ENCODE measurements at regions not wholly inside any gene's neighbourhood (a gene's known extent, or its start where the extent isn't known, plus 50 kb on each side); places are given as distances from the start of the nearest gene placed in this dataset.
A peak's percentile ranks its signal among the peaks of the same experiment; 100 is the strongest.
"Not testable (repeated sequence)": the region's sequence is repeated elsewhere in the genome, so short reads cannot be mapped to it uniquely, and the experiment has no call there.

DNA sequence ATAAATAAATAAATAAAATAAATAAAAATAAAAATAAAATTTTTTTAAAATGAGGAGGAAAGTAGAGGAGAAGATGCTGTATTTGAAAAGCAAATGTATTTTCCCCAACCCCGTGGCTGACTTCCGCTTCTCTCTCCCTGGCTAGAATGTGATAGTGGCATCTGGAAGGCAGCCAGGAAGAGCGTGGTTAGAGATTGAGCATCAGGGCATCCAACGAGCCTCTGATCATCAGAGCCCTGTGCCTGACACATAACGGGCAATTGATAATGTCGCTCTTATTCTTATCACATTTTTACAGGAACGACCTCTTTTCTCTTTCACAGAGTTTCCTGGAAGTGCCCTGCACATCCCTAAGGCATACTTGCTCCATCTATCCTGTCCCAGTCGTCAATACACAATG lies 496.9 kb upstream of the TMEM132C start:
- DNase-seq: no peak

DNA sequence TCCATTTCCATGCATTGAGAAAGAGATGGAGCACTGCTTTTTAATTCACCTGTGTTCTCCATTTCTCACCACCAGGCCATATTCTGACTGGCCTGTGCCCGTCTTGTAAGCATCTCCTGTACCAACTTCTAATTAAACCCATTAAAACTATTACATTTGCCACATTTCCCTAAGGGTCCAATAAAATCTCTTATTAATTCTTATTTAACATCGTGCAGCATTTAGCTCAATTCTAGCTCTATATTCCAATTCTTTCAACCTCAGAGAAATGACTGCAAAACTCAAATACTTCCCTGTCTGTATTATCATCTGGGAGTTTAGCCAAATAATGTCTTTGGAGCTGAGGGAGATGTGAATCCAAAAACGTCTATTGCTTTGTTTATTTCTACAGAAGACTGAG lies 495.4 kb upstream of the TMEM132C start:
- no peak for DNase-seq

DNA sequence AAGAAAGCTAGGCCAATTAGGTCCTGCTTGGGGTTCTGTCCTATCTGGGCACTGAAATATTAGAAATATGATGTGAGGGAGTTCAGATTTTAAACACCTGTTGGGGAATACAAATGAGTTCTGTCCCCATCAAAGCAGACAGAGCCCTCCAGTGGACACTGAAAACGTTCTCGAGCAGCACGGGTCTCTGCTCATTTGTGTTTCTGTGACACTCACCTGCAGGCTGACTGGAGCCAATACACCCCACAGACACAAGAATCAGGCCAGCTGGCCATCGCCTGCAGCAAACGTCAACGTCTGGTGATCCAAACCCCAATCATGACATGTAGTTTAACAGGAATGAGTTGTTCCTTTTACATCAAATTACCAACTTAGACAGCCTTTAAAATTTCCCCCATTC lies 493.4 kb upstream of the TMEM132C start:
- DNase-seq: peak; percentile 69

DNA sequence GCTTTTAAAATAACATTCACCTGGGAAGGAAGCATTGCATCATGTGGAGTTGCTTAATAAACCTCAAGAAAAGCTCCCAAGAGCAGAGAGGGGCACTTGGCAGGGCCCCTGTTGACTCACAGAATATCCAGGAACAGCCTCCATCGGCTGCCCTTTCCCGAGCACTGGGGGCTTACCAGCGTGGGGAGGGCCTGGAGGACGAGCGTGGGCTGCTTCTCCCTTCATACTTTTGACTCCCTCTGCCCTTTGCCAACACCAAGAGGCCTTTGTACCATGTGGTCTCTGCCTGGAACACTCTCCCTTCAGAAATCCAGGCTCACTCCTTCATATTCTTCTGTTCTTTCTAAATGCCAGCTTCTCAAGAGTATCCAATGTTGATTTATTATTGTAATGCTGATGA lies 492.1 kb upstream of the TMEM132C start:
- DNase-seq: no peak

DNA sequence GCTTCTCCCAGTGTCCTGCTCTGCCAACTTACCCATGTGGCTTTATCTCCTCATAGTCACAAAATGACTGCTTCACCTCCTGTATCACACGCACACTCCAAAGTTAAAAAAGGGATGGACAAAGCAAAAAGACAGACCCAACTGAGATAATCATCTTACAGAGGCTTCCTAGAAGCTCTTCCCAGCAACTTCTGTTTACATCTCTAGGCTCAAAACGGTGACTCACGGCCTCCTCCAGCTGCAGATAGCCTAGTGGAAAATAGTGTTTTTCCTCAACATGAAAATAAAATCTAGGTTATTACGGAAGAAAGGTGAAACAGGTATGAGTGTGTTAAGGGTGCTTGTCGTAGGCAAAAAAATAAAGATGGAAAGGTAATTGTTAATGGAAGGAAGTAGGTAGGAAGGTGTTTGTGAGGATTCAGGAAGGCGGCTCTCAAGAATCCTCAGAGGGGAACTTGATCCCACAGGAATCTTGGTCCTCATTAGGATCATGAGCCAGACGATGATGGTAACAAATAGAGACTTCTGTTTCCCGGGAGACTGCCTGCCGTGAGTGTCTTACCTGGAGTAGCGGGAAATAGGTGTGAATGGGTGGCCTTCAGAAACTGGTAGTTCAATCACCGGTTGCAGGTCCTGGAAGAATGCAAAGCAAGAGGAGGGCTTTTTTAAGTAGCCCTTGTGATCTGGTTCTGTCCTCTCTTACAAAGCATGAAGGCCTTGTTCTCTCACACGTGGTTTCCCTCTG lies 487.5 kb upstream of the TMEM132C start:
- DNase-seq: no peak

DNA sequence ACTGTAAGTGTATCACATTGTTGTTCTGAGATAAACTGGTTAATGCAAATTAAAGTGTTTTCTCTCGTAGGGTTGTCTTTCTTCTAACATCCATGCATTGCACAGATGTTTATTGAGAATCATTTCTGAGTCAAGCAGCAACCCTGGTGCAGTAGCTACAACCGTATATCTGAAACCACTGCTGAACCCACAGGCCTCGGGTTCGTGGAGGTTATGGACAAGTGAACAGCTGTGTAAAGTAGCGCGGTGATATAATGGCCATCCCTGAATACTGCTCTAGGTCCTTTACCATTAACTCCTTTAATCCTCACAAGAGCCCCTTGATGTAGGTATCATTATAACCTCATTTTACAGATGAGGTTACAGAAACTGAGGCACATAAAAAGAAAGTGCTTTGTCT lies 486.1 kb upstream of the TMEM132C start:
- no peak for DNase-seq

DNA sequence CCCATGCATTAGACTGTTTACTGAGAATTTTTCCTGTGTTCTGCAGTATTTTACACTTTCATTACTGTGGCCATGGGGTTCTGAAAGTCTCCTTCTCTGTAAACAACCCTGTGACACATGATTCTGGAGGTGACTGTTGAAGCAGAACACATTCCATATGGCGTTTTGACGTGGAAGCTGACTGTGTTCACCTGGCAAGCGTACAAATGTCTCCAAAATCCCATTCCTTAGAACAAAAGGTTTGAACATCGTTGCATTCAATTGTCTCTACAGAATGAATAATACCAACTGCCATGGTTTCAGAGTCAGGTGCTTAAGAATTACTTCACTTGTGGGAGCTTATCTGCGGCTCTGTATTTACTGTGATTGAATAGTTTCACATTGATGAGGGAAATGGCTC lies 485.6 kb upstream of the TMEM132C start:
- no peak for DNase-seq

DNA sequence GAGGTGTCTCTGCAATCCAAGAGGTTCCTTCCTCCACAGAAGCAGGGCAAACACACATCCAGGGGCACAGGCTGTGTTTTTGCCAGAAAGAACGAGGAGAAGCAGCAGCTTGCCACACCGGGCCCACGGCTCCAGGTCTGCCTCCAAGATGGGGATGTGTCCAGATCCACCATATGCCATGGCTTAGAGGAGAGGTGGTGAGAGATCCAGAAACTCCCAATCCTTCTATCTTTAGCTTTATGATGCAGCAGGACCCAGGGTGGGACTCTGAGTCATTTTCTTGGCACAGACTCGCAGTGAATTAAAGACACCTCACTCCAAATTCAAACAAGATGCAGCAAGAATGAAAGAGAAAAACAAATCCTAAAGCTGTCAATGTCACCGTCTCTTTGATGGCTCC lies 481.4 kb upstream of the TMEM132C start:
- no peak for DNase-seq

DNA sequence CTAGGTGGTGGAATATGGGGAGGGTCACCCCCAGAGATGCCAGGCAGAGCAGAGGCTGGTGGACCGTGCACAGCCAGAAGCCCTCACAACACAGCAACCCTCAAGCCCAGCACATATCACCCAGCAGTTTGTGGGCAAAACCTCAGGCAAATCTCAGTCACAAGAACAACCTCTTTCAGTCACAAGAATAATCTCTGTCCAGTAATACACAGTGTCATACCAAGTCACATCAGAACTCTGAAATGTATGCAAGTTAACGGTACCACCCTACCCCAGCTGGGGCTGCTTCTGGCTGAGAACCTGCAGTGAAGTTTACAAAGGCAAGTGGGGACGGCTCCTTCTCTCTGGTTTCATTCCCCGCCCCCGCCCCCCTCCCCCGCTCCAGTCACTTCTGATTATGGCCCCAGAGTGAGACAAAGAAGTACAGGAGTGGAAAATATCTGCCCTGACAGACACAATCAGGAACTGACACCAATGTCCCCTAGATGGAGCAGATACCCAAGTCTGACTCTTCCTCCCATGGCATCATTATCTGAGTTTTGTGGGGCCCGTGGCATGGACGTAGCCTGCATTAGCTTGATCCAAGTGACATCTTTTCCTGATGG lies 480.9 kb upstream of the TMEM132C start:
- DNase-seq: no peak

DNA sequence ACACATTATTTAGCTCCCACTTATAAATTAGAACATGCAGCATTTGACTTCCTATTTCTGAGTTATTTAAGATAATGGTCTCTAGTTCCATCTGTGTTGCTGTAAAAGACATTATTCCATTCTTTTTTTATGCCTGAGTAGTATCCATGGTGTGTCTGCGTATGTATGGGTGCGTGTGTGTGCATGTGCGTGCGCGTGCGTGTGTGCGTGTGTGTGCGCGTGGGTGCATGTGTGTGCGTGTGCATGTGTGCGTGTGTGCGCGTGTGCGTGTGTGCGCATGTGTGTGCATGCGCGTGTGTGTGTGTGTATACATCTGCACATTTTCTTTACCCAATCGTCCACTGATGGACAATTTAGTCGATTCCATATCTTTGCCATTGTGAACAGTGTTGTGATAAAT lies 479.4 kb upstream of the TMEM132C start:
- DNase-seq: no peak

DNA sequence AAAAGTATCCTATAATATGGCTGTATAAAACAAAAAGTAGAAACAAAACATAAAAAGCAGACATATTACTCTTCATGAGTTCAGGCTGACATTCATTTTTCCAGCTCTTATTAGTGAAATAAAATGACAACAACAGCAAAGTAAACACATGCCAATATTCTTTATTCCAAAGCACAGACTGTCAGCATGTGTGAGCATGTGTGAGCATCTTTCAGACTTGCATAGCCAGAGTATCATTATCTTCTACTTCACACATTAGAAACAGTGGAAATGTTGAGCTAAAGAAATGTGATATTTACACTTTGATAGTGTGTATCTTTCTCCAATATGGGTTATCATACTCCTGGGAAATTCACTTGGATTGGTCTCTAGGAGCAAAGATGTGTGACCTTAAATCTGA lies 476.6 kb upstream of the TMEM132C start:
- no peak for DNase-seq

DNA sequence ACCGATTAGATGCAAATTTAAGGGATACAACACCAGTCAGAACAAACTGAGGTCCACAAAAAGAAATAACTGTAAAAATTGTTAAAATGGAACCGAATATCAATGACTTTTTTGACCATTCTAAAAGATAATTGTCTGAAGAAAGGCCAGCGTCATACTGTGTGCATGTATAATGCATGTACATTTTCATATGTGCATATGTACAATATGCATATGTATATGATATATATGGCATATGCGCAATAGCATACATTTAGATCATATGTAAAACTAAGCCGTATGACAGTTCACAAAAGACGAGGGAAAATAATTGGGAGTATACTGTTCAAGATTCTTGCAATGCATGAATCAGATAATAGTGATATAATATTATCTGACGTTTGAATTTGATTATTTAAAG lies 475.8 kb upstream of the TMEM132C start:
- no peak for DNase-seq

DNA sequence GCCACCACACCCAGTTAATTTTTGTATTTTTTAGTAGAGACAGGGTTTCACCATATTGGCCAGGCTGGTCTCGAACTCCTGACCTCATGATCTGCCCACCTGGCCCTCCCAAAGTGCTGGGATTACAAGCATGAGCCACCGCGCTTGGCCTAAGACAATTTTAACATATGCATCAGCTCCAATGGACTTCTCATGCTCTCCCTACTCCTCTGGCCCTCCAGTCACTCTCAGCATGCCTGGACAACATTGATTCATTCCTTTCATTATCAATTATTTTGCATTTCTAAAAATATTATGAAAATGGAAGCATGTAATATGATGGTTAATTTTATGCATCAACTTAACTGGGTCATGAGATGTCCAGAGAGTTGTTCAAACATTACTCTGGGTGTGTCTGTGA lies 469.1 kb upstream of the TMEM132C start:
- no peak for DNase-seq

DNA sequence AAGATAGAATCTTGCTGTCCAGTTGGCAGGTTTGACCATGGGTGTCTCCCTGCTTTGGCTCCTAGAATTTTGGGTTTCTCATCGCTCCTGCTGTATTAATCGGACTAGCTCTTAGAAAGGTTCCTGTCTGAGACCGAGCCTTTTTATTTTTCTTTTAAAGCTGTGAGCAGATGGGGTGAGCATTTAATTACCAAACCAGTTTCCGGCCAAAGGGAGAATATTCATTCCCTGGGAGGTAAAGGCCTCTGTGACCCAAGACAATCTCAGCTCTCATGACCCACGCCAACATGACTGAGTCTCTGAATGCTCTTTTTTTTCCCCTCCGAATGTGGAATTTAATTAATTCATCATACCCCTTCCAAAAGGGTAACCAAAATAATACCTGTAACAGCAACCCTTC lies 464.7 kb upstream of the TMEM132C start:
- no peak for DNase-seq

DNA sequence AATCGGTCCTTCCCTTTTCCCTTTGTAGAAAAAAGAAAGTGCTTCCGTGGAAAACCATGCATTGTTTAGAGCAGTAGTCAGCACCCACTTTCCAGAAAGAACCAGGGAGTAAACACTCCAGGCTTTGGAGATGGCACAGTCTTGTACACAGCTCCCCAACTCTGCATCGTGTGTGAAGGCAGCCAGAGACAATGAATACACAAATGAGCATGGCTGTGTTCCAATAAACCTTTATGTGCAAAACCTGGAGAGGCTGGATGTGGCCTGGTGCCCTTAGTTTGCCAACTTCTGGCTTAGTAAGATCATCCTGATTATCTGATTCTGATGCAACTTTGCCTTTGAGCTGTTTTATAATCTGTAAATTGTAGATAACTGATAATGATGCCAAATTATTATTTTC lies 463.4 kb upstream of the TMEM132C start:
- DNase-seq: no peak

DNA sequence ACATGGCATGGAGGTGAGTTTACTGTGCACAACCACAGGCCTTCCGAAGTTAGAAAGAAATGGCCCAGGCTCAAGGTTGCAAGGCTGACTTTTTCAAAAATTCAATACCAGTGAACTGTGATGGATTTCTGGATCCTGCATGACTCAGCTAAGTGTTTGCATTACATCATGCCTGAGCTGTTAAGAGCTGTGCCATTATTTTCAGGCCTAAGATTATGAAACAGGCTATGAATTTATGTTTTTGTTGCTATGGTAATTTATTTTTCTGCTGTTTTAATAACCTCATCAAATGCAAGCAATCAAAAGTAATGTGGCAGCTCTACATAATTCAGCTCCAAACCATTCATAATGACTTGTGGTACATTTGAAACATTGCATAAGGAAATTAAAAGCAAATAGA lies 457.7 kb upstream of the TMEM132C start:
- no peak for DNase-seq

DNA sequence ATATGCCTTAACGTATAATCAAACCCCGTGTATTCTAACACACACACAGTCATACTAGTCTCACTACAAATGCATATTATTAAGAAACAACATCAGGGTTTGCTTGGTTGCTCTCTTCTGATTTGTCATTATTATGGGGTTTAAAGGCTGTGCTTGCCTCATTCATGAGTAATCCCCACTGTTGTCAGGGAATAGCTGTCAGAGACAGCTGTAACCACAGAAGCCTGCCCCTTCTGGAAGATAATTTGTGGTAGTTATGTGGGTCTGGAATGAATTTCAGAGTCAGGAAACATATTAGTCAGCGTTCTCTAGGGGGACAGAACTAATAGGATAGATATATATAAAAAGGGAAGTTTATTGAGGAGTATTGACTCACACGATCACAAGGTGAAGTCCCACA lies 456.9 kb upstream of the TMEM132C start:
- no peak for DNase-seq

DNA sequence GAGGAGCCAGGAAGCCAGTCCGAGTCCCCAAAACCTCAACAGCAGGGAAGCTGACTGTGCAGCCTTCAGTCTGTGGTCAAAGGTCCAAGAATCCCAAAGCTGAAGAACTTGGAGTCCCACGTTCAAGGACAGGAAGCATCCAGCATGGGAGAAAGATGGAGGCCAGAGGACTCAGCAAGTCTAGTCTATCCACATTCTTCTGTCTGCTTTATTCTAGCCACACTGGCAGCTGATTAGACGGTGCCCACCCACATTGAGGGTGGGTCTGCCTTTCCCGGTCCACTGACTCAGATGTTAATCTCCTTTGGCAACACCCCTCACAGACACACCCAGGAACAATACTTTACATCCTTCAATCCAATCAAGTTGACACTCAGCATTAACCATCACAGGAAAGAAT lies 456.5 kb upstream of the TMEM132C start:
- DNase-seq: not testable (repeated sequence)

DNA sequence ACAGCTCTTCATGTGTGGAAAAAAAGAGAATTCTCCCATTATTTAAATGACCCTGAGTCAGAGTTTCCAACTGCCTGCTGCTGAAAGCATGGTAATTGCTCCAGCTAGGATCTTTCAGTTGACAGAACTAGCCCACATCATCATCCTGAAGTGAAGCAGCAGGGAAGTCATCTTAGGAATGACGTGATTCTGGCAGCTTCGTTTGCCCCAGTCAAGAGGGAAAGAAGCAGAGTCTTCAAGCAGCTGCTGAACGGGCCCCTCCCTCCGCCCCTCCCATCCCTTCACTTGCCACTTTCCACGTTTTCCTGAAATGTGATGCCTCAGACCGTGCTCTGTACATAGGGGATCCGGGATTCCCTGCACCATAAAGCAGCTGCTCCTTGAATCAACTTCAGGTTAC lies 455.0 kb upstream of the TMEM132C start:
- DNase-seq: peak; percentile 70

DNA sequence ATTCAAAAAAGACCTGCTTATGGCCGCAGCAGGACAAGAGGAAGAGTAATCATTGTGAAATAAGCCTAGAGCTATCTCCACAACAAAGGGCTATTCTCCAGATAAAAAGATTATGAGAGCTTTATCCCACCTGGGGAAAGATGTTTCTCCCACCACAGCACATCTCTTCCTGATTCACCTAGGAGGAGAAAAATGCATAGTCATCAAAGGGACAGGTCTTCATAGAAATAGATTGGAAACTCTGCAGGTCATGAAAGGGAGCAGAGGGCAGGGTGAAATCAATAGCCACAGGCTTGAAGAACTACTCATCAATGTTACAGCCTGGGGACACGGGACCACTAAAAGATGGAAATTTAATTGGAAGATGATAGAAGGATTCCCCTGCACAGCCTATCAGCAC lies 453.8 kb upstream of the TMEM132C start:
- no peak for DNase-seq

DNA sequence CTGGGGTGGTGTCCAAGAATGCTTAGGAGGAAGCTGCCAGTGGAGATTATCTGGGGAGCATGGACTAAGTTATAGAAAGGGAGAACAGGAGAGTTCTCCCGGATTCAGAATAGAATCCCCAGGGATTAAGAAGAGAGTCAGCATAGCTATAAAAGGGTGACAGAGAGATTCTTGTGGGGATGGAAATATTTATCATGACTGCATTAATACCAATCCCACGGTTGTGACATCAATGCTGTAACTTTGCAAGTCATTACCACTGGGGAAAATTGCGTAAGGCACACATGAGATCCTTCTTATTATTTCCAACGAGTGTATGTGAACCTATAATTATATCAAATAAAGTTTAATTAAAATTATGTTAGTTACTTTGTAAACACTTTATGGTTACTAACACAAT lies 447.9 kb upstream of the TMEM132C start:
- no peak for DNase-seq

DNA sequence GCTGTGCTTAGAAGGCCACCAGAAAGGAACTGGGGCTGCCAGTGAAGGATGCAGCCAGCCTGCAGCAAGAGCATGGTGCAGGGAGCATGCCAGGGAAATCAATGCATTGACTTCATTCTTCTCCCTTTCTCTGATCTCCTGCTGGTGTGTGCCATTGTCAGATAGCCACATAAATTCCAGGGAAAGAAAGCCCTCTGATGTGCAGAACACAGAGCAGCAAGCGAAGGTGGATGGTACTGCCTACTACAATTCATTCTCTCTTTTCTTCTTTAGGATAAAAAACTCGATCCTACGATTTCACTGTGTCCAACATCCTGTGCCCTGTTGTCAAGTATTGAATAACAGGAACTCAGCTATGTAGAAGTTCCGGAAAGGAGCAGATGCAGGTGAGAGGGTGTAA lies 446.7 kb upstream of the TMEM132C start:
- no peak for DNase-seq

DNA sequence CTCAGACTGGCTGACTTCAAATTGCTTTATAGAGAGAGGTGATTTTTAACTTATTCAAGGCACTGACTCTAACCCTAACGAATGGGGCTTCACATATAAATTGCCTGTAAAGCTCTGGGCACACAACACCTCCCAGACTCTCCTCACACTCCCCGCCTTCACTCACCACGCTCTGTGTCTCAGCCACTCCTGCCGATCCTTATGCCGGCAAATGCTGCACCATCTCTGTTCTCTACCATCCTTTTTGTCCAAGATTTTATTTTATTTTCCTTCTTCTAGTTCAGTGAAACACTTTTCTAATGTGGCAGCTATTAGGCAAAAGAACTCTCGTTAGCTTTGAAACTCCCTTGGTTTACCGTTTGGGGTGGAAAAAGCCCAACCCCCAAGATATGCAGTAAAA lies 446.1 kb upstream of the TMEM132C start:
- no peak for DNase-seq

DNA sequence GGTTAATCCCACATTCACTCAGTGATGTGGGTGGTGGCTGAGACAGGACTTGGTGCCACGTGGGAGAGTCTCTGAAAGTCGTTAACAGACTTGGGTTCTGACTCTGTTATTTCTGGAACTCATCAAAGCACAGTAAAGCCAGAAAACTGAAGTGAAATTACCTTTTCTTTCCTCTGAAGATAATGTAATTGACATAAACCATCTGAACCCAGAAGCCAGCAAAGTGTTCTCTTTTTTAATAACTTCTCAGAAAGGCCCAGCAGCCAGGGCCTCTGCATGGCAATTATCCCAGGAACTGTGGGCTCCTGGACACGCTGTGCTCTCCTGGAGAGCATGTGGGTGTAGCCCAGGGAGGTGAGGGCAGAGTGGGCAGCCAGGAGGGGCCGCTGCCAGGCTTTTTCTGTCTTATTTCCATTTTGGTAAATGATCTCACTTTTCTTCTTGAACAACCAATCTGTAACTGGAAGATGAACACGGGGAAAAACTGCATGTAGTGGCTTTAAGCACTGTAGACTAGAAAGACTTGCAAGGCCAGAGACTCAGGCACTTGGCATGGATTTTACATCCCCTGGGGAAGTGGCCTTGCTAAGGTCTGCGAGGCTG lies 444.1 kb upstream of the TMEM132C start:
- DNase-seq: no peak

DNA sequence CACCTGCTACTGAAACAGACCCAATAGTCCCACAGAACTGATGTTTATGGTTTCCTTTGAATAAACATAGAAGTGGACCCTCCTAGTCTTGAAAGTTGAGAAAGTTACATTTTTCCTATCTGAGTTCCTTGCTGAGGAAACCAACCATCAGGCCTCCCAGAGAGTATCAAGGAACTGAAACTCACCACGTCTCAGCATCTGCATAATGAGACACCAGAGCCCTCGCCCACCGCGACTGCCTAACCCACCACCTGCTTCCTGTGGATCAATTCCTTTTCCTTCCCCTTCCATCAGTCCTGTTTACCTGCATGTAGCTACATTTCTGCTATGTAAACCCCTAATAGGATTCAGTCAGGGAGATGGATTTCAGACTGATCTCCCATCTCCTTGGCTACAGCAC lies 443.2 kb upstream of the TMEM132C start:
- DNase-seq: no peak
